HT1080 (cell line): ENCODE measurements at regions not wholly inside any gene's neighbourhood (a gene's known extent, or its start where the extent isn't known, plus 50 kb on each side); places are given as distances from the start of the nearest gene placed in this dataset.
"Not testable (repeated sequence)": the region's sequence is repeated elsewhere in the genome, so short reads cannot be mapped to it uniquely, and the experiment has no call there.

Source experiments
- DNase-seq: peaks from one replicate; pipeline ENCODE4 v3.0.0-alpha.2; 2015; ENCODE audit warnings: low read depth

DNA sequence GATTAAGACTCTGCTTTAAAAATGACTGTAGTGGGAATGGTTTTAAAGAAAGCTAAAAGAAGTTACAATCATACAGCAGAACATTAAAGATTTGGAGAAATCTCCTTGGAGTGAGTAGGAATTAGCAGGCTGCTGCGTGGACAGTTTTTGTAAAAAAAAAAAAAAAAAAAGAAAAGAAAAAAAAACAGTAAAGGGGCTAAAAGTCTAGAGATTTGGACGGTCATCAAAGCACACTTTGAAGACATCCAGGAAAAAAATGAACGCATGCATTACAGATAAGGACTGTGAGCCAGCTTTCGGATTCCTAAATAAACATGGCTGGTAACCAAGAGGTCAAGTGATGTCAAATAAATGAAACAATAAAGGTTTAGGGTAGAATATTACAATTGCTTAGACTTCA is 1700.6 kb downstream of the PCDH9 start:
- no peak for DNase-seq

DNA sequence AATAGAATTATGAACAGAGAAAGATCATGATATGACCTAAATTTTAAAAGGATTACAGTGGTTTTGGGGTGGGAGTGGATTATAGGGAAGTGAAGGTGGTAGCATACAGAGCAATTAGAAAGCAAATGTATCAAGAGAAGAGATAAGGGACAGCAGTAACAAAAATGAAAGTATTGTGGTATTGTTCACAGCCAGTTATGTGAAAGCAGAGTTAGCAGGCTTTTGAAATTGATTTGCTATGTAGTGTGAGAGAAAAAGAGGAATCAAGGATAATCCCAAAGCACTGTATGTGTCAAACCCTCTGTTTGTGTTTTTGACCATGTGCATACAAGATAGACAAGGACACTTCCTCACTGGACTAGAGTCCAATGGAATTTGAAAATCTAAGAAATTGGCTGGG is 1721.4 kb downstream of the PCDH9 start:
- DNase-seq: no peak

DNA sequence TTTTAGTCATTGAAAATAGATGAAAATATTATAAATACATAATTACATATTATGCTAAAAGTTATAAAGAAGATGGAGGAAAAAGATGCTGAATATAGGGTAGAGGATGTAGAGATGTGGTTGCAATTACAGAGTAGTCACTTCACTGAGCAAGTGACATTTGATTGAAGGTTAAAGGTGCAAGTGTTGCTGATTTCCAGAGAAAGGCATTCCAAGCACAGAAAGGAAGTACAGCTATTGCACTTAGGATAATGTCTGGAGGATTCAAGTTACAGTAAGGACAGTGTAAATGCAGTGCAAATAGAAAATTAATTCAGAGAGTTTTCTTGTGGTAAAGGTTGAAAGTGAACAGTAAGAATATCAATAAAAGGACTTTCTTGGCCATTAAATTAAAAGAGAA is 1721.8 kb downstream of the PCDH9 start:
- DNase-seq: no peak

DNA sequence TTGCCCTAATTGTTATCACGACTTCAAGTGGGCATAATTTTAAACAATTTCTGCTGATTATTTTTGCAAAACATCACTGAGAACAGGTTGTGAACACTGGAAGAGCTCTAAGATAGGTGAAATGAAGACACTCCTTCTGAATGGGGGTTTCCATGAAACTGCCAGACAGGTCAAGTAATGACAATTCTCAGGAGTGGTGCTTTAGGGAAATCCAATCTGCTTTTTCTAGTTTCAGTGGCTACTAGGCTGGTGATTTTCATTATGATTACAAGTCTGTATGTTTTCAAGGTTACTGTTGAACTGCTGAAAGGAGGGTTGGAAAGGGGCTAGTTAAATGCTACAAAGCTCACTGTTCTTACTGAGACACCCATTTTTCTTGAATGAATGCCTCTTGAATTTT is 1724.2 kb downstream of the PCDH9 start:
- no peak for DNase-seq

DNA sequence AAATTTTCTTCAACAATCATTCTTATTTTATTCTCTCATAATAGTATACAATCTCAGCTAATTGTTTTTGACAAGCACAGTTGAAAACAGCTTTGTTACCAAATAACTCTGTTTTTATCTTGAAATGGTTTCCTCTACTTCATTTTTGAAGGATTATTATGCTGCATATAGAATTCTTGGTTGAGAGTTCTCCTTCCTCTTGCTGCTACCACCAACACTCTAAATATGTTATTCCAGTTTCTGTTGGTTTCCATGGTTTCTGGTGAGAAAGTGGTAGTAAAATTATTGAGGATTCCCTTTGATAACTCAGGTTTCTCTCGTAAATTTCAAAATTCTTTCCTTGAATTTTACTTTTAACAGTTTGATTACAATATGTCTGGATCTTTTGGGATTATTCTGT is 1725.9 kb downstream of the PCDH9 start:
- DNase-seq: no peak

DNA sequence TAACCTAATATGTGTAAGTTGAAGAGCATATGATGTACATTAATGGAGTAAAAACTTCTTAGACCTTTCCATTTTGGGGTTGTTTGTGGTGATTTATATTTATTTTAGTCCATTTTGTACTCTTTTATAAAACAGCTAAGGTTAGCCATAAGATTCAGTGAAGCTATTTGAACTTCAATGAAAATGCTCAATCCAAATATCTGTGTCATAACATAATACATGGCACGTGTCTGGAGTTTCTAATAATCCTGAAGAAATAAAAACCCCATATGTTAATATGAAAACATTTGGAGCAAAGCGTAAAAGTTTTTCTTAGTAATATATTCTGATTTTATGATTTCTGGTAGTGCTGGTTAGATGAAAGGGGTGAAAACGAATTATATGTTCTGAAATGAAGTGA is 1729.7 kb downstream of the PCDH9 start:
- no peak for DNase-seq

DNA sequence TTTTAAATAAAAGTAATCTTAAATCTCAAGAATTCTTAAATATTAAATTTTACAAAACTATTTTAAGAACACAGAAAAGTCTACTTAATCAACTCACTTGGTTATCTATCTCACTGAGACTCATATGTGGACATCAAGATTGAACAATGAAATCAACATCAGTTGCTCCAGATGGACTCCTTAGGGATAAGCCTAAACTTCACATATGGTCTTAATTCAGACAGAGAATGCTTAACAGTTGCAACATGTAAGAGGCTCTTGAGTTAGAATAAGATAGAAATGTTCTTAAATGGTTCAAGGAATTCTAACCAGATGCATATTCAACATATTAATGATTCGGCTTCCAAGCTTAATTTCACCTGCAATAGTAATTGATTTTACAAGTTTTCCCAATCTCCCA is 1730.9 kb downstream of the PCDH9 start:
- no peak for DNase-seq

DNA sequence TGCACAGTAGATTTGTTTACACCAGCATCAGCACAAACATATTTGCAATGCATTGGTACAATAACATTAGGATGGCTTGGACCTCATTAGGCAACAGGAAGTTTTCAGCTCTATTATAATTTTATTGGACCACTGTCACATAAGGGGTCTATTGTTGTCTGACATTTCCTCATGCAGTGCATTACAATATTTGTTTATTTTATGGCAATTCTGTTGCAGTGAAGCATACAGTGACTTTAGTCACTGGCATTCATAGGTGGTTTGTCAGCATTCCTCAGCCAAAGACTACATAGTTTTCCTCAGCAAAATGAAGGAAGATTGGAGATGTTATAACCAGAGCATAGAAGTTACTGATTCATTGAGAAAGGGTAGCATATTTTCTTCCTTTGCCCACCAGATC is 1732.9 kb downstream of the PCDH9 start:
- DNase-seq: peak; percentile 66

DNA sequence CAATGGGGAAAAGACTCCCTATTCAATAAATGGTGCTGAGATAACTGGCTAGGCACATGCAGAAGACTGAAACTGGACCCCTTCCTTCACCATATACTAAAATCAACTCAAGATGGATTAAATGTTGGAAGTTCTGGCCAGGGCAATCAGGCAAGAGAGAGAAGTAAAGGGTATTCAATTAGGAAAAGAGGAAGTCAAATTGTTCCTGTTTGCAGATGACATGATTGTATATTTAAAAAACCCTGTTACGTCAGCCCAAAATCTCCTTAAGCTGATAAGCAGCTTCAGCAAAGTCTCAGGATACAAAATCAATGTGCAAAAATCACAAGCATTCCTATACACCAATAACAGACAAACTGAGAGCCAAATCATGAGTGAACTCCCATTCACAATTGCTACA is 1739.4 kb downstream of the PCDH9 start:
- not testable (repeated sequence) for DNase-seq

DNA sequence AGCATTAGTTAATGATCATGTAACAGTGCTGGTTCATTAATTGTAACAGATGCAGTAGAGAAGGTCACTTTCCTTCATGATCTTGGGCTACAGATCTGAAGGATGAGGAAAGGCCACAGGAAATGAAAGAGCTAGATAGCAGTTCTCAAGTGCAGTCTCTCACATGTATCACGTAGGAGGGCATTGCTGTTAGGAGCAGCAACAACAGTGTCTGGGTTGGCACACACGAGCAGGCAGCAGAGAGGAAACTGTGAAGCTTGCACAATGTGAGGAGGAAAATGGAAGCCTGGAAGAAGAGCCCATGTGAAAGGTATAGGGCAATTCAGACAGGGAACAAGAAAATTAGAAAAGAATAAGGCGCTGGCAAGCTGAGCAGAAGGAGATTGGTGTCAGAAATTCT is 1741.5 kb downstream of the PCDH9 start:
- no peak for DNase-seq

DNA sequence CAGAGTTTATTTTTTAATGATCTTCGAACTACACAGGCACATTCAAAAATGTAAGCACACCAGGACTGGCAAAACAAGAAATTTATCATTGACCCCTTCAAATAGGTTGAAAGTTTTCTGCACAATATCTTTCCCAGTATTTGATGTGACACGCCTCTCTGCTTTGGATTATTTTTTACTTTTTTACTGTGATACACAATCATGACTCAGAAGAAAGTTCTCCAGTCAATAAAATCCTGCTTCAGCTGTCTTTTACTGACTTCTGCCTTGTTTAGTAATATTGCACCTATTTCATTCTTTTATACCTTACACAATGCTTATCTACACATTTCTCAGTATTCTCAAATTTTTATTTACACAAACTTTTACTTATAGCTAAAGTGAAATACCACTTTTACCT is 1750.4 kb downstream of the PCDH9 start:
- DNase-seq: no peak

DNA sequence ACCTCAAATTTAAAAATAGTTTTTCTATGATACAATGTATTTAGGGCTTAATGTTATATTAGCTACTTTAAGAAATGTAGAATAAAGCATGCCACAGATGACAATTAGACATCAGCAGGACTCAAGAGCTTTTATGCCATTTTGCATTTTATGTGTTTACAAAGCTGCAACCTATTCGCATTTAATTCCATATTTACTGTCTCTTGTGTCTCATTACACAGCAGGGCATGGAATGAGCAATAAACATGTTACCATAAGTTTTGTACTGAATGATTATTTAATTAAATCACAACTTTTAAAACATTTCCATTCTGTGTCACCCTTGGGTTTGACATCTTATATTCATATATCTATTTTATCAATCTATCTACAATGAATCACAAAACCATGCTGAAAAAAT is 1756.9 kb downstream of the PCDH9 start:
- no peak for DNase-seq

DNA sequence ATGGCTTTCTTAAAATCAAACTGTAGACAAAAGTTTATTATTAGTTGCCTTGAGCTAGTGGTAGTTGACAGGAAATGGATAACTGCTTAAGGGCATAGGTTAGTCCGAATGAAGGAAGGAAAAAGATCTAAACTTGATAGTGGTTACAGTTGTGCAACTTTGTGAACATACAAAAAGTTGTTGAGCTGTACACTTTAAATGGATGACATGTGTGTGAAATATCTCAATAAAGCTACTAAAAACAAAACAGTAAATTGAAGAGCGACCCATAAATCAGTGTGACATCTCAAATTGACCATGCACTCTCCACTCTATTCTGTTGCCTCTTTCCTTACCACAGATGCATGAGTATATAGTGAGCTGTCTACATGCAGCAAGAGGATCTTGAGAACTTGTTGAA is 1757.8 kb downstream of the PCDH9 start:
- DNase-seq: no peak

DNA sequence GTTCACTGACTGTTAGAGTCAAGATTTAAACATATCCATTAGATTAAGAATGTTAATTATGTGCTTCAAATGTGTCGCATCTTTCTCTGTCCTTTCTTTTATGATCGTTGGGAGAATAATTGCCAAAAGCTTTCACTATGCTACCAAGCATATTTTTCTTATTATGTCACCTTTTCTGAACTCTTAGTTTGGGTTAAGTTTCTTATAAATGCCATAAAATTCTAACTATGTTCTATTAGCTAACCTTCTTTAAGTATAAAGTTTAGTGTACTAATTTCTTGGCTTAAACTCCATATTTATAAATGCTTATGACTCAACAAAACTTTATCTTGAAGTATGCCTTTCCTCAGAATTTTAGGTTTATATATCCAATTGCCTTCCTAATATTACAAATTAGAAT is 1759.4 kb downstream of the PCDH9 start:
- DNase-seq: no peak

DNA sequence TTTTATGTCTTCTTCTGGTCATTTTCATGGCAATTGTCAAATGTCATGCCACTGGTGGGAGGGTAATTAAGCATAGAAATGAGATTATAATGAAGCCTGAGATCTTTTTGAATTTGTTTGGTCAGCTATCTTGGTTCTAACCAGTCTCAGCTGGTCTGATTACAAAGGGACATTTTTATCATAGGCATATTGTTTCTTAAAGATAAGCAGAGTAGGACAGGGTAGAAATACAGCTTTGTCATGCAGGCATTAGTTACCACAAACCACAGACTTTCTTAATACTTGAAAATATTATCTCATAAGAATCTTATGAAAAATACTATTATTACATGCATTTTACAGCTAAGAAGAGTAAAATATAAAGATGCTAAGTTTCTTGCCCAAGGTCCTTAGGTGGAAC is 1761.5 kb downstream of the PCDH9 start:
- no peak for DNase-seq

DNA sequence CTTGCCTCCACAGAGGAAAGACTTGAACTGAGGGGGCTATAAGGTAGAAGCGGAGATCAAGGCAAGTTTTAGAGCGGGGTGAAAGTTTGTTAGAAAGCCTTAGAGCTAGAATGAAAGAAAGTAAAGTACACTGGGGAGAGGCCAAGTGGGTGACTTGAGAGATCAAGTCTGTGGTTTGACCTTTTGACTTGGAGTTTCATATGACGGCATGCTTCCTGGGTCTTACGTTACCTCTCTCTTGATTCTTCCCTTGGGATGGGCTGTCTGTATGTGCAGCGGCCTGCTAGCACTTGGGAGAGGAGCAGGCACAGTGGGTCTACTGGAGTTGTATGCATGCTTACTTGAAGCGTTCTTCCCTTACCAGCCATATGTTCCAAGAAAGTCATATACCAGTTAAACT is 1768.5 kb downstream of the PCDH9 start:
- DNase-seq: no peak

DNA sequence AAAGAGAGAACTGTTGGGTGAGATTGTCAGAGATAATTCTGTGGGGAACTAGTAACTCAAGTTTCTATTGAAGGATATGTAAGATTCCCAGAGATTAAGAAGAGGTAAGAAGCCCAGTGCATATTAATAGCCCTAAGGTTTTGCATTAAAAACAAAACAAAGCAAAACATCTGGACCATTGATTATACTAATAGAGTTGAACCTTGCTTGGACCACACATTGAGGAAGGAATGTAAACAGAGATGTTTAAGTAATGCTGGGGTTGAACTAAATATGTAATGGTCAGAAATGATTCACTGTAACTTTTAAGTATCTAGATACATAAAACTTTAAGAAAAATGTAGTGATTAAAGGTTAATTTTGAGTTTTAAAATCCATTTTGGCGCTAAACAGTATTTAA is 1770.0 kb downstream of the PCDH9 start:
- no peak for DNase-seq

DNA sequence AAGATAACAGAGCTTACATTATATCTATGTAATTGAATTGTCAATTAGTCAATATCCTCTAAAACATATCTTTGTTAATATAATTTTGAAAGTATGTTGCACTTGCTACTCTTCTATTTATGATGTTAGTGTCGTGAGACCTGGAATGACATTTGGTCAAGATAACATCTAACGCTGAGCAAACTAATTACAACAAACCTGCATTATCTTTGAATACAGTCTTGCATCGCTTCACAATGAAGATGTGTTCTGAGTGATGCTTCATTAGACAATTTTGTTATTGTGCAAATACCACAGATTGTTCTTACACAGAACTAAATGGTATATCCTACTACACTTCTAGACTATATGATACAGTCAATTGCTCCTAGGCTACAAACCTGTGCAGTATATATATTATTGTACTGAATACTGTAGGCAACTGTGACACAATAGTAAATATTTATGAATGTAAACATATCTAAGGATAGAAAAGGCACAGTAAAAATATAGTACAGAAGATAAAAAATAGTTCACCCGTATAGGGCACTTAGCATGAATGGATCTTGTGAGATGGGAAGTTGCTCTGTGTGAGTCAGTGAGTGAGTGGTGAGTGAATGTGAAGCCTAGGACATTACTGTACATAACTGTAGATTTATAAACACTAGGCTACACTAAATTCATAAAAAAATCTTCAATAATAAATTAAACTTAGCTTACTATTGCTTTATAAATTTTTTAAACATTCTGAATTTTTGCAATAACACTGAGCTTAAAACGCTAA is 1773.8 kb downstream of the PCDH9 start:
- DNase-seq: peak; percentile 31

DNA sequence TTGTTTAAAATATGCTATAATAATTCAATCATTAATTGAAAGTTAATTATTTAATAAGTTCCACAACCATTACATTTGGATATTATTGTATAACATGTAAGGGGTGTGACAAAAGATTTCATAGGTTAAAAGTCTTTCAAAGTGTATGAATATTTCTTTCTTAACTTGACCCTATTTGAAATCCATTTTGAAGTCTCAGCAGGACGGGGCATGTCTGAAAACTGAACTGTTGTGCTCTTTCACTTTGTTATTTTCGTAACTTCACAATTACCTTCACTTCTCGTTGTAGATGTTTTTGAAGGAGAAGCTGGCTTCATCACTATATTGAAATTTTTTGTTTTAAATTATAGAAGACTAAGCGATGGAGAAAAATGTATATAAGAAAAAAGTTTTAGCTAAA is 1775.7 kb downstream of the PCDH9 start:
- DNase-seq: no peak

DNA sequence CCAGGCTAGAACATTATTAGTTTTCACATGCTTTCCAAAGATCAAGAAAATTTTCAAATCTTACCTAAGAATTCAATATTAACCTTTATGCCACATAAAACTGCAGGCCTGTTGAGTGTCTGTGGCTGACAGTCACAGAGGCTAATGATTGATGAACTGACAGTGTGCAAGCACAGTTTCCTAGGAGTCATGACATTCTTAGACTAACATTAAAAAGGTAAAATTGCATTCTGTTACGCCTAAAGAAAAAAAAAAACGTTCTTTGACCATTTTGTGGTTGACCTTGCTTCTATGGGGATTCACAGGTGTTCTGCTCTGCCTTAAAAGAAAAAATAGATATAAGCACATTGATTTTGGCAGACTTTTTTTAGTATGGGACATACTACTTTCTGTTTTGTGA is 1776.2 kb downstream of the PCDH9 start:
- no peak for DNase-seq

DNA sequence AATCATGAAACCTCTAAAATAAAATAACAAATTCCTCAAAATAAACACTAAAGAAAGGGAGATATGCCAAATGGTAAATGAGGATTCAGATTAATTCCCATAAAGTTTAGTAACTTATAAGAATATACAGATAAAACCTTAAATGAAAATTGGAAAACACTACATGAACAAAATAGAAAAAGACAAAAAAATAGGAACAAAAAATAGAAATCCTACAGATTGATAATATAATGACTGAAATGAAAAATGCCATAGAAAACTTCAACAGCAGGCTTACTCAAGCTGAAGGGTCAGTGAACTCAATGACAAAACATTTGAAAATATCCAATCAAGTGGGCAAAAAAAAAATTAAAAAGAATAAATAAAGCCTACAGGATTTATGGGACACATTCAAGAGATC is 1784.8 kb downstream of the PCDH9 start:
- DNase-seq: no peak

DNA sequence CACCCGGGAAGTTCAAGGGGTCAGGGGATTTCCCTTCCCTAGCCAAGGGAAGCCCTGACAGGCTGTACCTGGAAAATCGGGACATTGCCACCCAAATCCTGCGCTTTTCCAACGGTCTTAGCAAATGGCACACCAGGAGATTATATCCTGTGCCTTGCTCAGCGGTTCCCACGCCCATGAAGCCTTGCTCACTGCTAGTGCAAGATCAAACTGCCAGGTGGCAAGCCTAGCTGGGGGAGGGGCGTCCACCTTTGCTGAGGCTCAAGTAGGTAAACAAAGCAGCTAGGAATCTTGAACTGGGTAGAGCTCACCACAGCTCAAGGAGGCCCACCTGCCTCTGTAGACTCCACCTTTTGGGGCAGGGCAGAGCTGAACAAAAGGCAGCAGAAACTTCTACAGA is 1794.5 kb downstream of the PCDH9 start:
- no peak for DNase-seq

DNA sequence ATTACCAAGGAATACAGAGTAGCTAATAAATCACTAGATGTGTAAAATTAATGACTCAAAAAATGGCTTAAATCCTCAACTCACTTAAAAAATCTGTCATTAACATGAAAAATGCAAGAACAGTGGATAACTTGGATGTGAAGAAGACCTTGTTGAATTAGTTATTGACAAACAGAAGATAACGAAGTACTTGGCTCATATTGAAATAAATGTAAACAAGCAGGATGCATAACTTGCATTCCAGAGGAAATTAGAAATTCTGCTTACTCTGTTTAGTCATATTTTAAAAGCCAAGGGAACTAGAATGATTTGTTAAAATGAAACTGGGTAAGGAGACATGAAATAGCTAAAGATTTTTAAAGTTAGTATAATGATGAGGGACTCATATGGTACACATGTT is 1812.2 kb downstream of the PCDH9 start:
- no peak for DNase-seq

DNA sequence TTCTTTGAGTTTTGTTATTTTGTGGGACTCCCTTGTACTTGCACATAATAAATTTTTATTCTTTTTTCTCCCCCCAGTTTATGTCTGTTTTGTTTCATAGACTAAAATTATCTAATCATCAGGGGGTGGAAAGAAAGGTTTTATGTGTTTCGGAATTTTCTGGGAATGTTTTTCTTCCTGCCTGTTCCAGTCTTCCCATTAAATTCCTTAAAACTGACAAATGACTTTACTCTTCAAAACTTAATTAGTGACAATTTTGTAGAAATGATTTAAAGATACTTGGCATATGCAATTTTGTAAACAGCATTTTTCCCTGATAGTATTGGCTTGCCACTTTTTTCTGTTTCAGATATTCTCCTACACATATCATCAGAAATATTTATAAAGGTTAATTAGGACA is 1813.4 kb downstream of the PCDH9 start:
- no peak for DNase-seq
